ENCODE measurements at regions not wholly inside any gene's neighbourhood (a gene's known extent, or its start where the extent isn't known, plus 50 kb on each side); places are given as distances from the start of the nearest gene placed in this dataset.
"Not testable (repeated sequence)": the region's sequence is repeated elsewhere in the genome, so short reads cannot be mapped to it uniquely, and the experiment has no call there.

- ATAC-seq, result no peak
Measured at GRCh38 chr17:34771891-34772290, 189.4 kb downstream of the CCT6B start.

DNA sequence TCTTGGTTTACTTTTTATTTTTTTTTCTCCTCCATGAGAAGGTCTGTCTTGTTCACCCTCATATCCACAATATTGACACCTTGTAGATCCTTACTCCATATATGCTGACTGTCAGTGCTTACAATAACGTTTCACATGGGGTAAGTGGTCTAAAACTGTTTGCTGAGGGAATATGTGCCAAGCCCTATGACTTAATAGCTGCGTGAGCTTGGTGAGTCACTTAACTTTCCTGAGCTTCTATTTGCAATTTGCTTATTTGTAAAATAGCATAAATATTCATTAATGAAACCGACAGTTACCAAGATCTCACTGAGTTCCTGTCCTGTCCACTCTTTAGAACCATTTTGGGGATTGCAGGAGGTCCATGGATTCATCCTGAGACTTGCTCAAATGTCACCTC is 190.7 kb downstream of the CCT6B start:
- no peak for ATAC-seq

DNA sequence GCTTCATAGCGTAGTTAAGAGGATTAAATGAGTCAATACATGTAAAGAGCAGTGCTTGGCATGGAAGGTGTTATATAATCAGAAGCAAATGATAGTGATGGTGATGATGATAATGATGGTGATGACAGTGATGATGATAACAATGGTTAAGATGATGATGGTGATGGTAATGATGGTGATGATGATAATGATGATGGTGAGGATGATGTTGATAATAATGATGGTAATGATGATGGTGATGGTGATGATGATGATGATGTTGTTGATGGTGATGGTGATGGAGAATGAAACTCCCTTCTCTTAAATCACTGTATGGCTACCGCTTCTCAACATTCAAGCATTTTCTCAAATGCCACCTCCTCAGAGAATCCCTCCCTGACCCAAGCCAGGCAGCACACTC is 190.5 kb downstream of the TMEM132E start:
- ATAC-seq, result no peak

DNA sequence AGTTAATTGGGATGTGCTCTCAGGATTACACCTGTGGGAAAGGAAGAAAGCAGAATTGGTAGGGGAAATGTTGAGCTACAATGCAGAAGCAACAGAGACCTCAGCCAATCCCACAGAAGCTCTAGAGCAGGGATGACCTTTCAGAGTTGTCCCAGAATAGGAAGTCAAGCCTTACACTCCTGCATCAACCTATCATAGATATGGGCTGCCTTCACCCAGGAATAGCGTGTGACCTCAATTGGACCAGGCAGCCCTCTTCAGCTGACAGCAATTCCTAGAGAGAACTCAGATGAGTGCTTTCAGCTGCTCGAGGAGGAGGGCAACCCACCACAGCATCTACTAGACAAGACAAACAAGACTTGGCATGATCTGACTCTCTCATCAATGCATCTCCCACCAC is 189.7 kb downstream of the TMEM132E start:
- ATAC-seq, result no peak

- no peak for ATAC-seq
Measured at GRCh38 chr17:34765291-34765690, 185.9 kb downstream of the TMEM132E start.

GRCh38 chr17:34764716-34765115 is 185.3 kb downstream of the TMEM132E start:
- no peak for ATAC-seq

DNA sequence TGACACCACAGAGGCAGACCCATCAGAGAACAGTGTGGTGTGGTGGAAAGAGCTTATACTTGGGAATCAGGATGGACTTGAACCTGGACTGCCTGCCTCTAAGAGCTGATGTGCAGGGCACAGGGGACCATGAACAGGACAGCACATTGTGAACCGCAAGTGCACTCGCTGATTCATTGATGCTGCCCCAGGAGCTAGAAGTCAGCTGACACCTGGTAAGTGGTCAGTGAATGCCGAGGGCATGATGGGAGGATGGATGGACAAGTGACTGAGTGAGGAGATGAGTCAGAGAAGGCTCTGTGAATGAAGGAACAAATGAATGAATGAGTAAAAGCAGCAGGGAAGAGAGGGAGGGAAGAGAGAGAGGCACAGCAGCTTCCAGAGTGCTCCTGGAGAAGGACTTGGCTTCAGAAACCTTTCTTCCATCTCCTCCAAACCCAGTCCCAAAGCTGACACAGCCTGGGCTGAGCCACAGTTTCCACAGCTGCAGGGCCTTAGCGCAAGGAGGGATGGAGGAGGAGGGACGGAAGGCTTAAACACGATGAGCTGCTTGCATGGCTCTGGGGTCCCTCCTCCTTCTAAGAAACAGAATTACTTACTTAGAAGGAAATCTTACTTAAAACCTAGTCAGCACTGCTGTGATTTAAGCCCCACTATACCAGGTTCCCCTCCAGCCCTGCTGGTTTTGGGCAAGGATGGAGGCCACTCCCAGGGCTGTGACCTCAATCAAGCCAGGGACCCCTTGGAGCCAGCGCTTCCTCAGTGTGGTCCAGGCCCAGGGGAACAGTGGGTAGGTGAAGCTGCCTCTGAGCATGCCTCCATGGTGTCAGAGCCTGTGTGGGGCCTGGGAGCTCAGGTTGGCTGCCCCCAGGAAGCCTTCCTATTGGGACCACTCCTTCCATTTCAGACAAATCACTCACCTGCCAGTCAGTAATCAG is 184.6 kb downstream of the TMEM132E start:
- no peak for ATAC-seq

- ATAC-seq, result no peak
Measured at GRCh38 chr17:34762078-34762477, 182.7 kb downstream of the TMEM132E start.

DNA sequence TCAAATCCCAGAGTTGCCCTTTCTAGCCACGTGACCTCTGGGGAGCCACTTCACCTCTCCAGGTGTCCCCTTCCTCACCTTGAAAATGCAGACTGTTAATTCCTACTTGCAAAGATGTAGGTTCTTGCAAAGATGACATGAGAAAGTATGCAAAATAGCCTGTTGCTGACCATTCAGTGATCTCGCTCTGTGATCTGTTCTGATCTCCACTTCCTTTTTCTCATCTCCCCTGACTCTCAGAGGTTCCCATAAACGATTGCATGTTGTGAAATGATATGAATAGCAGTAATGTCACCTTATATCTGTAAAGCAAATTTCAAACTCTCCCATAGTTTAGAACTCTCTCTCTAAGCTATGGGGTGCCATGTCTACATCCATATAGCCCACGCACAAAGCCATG is 182.3 kb downstream of the TMEM132E start:
- ATAC-seq, result no peak

DNA sequence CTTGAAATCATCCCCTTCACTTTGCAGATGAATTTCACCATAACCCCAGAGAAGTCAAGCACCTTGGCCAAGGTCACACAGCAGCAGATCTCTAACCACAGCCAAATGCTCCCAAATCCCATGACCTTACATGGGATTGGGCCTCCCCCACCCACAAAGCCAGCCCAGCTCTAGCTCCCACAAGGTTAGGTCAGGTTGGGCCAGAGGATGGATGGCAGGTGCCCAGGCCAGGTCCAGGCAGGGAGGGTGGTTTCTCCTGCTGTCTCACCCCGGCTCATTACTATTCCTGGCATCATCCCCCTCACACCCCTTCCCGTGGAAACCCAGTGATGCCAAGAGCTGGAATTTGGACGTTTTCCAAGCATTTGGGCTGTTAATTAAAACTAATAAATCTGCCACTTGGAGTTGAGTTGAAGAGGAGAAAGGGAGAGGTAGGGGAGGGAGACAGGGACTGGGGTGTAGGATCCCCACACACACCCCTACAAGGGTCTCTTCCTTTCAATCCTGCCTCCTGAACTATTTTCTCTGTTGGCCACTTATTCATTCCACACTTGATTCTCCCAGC is 181.6 kb downstream of the TMEM132E start:
- ATAC-seq, result no peak

GRCh38 chr17:34758718-34759117 is 179.3 kb downstream of the TMEM132E start:
- no peak for ATAC-seq

DNA sequence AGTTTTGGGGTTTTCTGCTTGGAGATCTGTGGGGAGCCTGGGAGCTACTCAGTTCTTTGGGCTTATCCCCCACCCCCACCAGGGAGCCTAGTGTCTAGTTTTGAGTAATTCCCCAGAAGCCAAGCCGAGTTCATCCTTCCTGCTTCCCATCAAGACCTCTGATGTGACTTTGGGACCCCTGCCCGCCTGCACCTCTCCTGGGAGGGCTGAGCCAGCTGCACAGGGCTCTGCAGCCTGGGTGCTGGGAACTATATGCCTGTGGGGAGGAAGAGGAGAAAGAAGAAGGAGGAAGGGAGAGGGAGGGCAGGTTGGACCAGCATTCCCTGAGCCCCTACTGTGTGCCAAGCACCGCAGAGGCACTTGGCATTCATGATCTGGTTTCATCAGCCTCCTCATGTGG is 178.9 kb downstream of the TMEM132E start:
- ATAC-seq, result no peak

- no peak for ATAC-seq
Measured at GRCh38 chr17:34757611-34758010, 178.2 kb downstream of the TMEM132E start.

DNA sequence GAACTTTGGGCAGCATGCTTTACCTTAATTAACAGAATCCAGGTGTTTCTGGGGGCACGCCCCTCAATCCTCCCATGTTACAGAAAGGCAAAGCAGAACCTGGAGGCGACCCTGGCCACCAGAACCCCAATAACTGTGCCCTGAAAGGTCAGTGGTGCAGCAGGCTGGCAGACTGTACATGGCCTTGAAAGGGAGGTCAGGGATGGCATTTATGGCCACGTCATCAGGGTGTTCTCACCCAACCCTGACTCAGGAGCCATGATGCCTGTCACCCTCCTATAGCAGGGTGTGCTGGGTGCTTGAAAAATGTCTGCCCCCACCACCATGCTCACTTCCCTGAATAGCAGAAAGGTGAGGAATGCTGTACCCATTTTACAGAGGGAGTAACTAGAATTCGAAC is 177.7 kb downstream of the TMEM132E start:
- no peak for ATAC-seq

GRCh38 chr17:34756637-34757021 is 177.2 kb downstream of the TMEM132E start:
- no peak for ATAC-seq

GRCh38 chr17:34755981-34756636 is 176.7 kb downstream of the TMEM132E start:
- ATAC-seq, result no peak

GRCh38 chr17:34755371-34755770 is 176.0 kb downstream of the TMEM132E start:
- ATAC-seq, result no peak

DNA sequence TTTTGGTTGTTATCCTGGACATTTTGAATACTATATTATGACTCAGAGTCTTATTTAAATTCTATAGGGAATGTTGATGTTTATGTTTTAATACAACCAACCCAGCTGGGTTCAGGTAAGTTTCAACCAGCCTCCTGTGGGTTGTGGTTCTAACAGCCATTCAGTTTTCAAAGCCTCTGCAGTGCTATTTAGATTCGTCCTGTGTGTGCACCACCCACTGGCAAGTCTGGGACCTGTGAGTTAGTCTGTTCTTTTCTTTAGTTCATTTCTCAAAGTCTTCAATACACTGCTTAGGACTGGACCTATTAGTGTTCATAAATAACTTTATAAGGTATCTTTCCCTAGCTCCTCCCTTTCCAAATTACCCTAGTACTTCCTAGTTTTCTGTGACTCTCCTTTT is 170.6 kb downstream of the TMEM132E start:
- no peak for ATAC-seq

GRCh38 chr17:34741967-34742366 is 162.6 kb downstream of the TMEM132E start:
- no peak for ATAC-seq

- ATAC-seq, result no peak
Measured at GRCh38 chr17:34740565-34741520, 161.5 kb downstream of the TMEM132E start.

- ATAC-seq, result no peak
Measured at GRCh38 chr17:34739386-34739785, 160.0 kb downstream of the TMEM132E start.

DNA sequence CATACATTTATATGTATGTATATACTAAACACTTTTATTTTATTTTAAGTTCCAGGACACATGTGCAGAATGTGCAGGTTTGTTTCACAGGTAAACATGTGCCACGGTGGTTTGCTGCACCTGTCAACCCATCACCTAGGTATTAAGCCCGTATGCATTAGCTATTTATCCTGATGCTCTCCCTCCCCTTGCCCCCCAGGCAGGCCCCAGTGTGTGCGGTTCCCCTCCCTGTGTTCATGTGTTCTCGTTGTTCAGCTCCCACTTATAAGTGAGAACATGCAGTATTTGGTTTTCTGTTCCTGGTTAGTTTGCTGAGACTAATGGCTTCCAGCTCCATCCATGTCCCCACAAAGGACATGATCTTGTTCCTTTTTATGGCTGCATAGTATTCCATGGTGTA is 158.3 kb downstream of the TMEM132E start:
- ATAC-seq, result not testable (repeated sequence)

- no peak for ATAC-seq
Measured at GRCh38 chr17:34736611-34737010, 157.2 kb downstream of the TMEM132E start.
